Umbilical cord (tissue), 1 donor: ENCODE measurements at regions not wholly inside any gene's neighbourhood (a gene's known extent, or its start where the extent isn't known, plus 50 kb on each side); places are given as distances from the start of the nearest gene placed in this dataset.

Experiments used
- DNase-seq: peaks from one replicate; pipeline ENCODE4 v3.0.0-alpha.2; 2015; ENCODE audit warnings: low spot score

DNA sequence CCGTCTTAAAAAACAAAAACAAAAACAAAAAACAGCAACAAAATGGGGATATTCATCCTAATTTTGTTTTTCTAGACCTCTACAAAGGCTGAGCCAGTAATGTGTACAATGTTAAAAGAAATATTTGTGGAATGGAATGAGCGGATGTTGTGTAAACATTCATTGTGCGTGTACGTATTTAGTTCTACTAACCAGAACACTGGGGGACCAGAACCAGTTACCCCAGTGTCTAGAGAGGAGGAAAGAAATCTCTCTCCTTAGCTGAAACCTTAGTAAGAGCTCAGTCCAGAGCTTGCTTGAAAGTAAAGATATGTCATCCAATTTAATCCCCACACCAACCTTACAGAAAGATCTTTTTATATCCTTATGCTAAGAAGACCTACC lies 106.7 kb upstream of the CPEB4 start:
- no peak for DNase-seq

DNA sequence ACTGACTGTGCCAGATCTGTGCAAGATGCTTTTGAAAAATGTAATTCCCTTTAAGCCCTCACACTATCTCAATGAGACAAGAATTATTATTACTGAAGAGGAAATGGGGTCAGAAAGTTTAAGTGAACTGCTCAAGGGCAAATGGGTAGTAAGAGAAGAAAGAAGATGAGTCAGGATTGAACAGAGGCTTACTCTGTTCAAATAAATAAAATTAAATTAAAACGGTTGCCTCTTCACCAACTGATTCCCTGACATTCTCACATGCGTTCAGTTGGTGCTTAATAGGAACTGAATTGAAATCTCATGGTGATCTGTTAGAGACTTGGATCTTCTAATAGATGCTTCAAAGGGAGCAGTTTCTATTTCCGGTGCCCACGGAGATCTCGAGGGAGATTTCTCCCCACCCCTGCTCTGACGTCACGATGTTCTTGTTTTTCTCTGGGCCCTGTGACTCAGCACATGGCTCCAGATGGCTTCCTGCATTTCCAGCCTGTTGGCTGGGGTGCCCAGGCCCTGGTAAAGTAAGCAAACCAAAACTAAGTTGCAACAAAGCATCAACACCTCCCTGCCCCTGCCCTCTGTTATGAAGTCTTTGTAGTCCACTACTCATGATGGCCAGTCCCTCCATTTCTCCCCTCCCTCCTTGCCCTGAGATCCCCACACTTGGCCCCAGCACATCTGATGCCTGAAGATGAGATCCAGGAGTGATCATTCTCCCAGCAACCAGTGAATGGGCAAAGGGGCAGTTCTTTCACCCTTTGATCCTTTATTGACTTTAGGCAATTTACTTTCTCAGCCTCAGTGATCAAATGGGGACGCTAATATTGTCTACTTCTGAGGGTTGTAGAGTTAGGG lies 106.1 kb upstream of the CPEB4 start:
- DNase-seq = peak; percentile 84

DNA sequence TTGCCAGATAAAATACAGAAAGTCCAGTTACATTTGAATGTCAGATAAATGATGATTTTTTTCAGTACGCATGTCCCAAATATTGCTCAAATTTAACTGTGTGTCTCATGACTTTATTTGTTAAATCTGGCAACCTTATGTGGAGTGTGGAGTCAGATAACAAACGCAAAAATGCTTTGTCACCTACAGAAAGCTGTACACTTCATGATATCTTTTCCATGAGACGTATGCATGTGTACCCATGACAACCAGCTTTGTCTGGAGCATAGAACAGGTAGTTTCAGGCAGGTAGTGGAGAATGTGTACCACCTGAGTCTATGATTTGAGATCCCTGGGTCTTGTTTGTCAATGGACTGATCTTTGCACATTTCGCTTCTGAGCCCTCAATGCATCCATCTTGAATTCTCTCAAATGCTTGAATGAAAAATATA lies 105.5 kb upstream of the CPEB4 start:
- no peak for DNase-seq

DNA sequence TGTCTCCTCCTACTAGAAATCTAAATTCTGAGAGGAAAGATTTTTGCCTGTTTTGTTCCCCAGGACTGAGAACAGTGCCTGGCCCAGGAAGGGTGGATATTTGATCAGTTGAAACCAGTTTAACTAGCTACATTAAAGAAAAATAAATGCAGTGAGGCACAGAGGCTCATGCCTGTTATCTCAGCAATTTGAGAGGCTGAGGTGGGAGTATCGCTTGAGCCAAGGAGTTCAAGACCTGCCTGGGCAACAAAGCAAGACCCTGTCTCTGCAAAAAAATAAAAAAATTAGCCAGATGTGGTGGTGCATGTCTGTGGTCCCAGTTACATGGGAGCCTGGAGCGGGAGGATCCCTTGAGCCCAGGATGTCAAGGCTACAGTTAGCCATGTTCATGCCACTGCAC lies 104.8 kb upstream of the CPEB4 start:
- DNase-seq = no peak

DNA sequence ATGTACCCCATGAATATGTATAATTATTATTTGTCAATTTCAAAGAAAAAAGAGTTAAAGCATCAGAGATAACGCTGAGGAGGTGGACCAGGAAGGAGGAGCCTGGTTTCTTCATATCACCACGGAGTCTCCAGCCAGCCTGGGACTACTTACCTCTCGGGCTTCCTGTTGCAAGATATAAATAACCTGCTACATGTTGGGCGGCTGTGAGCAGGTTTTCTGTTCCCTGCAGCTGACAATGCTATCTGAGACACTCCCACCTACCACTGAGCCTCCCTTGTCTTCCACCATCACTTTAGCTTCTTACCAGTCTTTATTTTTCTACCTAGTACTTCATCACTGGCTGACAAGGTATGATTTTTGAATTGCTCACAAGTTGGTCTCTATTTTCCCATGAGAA lies 102.7 kb upstream of the CPEB4 start:
- DNase-seq = no peak

DNA sequence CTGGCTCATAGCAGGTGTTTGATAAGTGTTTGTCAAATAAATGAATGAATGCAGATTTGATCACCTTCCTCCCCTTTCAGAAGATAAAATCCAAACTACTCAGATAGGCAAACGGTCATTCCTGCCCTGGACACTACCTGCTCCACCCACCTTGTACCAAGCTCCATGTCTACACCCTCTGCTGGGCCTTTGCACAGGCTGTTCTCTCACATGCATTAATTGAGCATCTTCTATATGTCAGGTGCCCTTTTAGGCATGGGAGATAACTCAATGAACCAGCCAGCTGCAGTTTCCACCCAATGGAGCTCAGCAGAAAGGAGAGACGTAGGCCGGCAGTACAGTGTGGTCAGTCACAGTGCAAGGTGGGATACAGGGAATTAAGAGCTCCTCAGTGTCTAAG lies 102.3 kb upstream of the CPEB4 start:
- DNase-seq = no peak

DNA sequence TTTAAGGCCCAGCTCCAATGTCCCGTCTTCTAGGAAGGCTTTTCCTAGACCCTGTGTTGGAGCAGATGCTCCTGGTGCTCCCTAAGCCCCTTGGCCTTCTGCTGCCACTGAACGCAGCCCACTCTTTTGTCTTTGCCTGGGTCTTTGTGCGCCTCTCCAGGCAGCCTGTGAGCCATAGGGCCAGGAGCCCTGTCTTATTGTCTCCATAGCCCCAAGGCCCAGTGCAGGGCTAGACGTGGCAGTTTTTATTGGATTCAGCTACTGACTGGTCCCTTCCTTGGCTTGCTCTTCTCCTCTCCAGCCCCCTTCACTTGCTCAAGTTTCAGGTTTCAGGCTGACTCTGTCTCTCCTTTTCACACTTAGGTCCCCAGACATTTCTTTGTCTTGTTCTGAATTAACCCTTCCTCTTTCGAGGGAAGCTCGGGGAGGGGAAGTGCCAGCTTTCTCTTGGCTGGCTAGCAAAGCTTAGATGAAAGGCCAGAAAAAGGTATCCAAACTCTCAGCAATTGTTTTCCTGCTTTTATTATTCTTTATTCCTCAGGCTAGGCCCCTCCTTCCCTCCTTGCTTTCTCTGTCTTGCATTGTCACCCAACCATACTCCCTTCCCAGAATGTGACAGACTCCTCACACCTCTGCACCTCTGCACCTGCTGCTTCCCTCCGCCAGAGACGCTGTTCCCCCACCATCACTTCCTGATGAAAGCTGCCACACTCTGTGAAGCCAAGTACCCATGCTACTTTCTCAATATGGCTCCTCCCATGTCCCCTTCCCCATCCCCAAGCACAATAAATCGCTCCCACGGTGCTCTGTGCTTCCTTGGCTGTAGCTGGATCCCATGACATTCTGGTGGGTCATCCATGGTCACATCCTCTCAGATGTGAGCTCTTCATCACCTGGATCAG lies 101.6 kb upstream of the CPEB4 start:
- DNase-seq = no peak

DNA sequence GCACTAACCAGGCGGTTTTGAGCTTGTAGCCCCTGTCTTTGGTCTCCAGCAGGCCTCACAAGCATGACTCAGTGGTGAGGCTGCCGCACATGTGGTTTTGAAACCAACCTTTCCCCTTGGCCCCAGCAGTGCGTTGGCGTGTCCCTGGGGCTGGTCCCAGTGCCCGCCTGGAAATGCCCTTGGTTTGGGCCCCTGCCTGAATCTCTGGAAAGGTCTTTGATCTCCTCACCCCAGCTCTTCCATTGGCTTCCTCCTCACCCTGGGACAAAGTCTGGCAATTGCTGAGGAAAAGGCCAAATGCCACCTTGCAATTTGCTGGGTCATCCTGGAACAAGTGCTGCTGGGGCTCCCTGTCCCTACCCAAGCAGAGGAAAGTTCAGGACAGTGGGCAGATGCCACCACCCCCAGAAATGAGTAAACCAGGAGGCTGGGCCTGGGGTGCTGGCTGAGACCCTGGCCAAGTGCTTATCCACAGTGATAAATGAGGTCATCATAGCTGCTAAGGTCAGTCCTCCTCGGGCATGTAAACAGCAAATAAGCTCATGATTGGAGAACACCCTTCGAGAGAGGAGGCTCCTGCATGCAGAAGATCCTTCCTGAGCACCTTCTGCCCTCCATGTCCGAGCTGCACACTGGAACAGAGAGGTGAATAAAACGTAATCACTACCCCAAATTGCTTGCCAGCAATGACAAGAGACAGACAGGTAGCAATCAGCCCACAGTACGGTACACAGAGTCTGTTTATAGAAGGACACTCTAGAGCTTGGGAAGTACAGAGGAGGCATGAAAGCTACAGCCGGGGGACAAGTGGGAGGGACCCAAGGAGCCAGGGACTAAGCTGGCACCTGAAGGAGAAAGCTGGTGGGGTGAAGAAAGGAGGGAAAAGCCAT lies 98.9 kb upstream of the CPEB4 start:
- DNase-seq = no peak

DNA sequence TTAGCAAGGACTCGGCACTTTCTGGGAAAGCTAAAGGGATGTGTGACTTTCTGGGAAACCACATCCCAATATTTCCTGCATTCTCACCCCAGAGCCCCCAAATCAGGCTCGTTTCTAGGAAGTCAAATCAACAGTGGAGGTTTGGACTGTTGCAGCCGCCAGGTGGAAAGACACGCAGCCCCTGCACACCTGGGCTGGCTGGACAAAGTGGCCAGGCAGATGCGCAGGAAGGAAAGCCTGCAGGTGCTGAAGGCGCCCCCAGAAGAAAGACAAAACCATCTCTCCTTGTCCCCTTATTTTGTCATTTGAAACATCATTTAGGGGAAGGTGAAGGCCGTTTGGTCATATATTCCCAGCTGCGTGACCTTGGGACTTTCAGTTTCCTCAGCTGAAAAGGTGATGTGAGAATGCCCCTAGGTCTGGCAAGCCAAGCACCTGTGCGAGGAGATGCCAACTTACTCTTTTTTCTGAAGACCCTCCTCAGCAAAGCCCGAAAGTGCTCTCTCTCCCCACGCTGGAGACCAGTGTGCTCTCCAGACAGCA lies 97.9 kb upstream of the CPEB4 start:
- no peak for DNase-seq

DNA sequence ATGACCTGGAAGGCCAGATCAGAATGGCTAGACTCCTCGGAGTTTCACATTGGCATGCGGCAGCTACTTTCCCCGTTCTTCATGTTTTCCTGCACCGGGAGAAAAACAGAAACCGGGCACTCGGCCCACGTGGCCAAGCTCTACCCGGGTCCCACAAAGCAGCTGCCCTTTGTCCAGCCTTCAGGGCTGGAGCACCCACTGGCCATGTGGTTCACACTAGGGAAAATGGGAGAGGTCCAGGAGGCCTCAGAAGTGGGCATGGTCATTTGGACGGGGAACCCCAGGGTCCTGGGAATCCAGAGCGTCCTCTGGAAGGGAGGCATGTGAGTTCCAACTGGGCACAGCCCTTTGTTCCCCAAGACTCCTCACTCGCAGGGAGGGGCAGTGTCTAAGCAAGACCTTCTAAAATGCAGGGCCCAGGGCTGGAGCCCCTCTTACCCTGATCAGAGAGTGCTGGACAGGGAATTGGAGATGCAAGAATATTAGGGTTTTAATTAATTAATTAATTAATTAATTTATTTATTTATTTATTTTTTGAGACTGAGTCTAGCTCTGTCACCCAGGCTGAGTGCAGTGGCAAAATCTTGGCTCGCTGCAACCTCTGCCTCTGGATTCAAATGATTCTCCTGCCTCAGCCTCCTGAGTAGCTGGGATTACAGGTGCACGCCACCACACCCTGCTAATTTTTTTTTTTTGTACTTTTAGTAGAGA lies 97.2 kb upstream of the CPEB4 start:
- no peak for DNase-seq

DNA sequence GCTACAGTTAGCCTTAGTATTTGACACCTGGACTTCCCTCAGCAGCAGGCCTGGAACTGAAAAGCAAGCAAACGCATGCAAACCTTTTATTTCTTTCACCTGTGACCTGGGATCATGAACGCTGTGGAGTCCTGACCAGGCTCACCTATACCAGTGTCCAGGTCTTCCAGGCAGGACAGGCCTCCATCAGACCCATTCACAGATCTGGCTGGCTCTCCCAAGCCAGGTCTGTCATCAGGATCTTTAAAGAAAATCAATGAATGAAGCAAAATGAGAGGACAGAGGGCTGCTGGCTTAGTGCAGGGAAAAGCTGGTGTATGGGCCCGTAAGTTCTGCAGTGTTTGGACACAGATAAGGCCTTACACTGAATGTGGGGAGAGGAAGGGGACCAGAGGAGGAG lies 96.3 kb upstream of the CPEB4 start:
- no peak for DNase-seq

DNA sequence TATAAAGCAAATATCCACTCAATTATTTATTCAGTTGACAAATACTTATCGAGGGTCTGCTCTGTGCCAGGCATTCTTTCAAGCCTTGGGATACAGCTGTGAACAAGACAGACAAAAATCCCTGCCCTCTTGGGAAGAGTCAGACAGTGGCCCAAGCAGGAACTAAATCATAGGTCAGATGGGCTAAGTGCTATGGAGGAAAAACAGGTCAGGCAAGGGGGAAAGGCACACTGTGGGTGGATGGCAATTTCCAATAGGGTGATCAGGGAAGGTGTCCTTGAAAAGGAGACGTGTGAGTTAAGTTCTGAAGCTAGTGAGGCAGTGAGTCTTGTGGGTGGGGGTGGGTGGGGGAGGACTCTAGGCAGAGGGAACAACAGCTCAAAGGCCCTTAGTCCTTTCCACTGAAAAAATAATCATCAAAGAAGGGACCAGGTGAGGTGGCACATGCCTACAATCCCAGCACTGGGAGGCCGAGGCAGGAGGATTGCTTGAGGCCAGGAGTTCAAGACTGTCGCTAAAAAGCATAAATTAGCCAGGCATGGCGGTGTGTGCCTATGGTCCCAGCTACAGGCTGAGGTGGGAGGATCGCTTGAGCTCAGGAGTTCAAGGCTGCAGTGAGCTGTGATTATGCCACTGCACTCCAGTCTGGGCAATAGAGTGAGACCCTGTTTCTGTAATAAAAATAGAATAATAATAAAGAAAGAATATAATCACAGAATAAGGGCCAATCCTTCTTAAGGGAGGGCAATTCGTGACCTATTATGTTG lies 95.2 kb upstream of the CPEB4 start:
- DNase-seq = no peak

DNA sequence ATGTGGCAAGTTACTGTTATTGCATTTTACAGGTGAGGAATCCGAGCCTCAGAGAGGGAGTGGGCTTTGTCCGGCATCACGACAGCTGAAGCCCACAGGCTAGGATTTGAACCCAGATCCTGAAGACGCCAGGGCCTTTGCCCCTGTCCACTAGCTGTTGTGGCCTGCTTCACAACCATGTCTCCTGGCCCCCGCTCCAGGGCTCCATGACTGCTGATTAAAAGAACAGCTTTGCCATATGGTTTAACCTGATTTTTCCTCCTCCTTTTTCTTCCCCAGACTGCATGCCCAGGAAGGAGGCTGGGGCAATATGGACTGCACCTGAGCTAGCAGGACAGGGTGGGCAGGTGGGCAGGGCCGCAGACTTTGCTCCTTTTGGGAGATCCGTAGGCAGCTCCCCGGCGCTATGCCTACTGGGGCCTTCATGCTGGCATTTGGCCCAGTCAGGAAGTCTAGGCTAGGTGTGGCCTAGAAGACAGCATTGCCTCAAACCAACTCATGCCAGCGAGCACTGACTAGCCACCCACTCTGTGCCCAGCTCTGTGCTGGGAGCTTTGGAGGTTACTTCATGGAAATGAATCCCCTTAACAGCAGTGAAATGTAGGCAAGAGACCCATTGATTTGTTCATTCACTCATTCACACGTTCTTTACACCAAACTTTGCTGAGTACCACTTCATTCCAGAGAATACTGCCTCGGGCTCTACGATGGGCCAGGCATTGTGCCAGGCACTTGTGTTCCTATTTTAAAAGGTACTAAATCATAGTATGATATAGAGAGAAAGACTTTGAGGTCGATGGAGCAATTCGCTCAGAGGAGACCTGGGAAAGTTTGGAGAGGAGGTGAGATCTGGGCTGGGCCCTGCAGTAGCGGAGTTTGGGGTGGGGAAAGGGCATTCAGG lies 94.3 kb upstream of the CPEB4 start:
- no peak for DNase-seq

DNA sequence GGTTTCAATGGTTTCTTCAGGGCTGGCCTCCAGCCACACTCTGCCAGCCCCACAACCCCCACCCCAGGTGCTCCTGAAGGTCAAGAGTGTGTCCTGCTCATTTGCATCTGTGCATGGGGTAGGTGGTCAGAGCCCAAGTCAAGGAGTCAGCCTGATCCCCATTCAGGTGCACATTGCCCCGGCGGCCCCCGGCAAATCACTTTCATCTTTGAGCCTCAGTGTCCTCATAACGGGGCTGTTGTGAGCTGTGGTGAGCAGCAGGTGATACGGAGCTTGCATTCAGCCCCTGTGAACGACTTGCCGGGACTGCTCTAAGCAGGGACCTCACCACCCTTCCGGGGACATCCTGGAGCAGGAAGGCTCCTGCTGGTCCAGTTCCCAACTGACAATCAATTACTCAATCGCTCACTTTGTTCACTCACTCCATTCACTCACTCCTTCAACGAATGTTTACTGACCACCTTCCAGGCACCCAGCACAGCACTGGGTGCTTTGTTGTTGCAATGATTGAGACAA lies 93.2 kb upstream of the CPEB4 start:
- DNase-seq = no peak

DNA sequence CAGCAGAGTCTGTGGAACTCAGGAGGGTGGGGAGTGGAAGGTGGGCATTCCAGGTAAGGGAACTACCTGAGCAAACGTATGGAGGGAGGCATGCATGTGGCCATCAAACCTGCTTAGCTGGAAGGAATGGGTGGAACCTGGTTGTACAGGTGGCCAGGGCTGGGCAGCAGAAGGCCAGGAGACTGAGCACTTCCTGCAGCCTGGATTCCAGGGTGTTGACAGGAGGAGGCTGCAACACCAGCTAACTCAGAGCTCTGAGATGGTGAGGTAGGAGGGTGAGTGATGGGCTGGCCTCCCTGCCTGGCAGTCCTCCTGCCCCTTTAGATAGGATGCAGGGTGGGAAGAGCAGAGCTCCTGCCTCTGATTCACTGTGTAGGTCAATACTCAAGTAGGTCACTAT lies 92.5 kb upstream of the CPEB4 start:
- no peak for DNase-seq

DNA sequence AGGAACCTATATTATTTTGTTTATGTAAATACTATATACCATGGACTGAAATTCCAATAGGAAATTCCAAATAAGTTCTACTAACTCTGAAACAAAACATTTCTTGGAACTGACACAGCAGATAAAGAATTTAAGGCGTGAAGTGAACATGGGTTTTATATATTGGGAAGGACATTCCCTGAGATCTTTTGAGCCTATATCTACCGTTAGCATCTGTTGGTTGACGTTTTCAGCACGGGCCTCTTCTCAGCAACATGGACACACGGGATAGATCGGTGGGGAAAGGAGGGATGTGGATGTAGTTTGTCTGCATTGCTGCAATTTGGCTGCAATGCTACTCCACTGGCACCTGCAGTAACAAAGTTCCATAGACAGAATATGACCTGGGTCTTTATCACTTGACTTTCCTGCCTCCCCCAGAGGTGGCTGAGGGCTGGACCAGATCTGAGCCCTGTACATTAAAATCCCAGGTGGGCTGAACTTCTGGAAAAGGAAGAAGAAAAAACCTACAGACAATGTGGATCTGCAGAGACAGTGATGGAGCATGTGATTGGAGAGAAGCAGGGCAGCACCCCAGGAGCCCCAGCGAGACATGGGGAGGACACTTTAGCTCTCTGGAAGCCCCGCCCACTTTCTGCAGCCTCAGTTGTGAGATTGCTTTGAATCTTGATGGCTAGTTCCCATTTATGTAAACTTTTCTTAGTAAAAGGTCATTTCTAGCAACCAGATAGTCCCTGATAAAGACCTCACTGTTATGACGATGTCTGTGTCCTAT lies 91.2 kb upstream of the CPEB4 start:
- DNase-seq = no peak

DNA sequence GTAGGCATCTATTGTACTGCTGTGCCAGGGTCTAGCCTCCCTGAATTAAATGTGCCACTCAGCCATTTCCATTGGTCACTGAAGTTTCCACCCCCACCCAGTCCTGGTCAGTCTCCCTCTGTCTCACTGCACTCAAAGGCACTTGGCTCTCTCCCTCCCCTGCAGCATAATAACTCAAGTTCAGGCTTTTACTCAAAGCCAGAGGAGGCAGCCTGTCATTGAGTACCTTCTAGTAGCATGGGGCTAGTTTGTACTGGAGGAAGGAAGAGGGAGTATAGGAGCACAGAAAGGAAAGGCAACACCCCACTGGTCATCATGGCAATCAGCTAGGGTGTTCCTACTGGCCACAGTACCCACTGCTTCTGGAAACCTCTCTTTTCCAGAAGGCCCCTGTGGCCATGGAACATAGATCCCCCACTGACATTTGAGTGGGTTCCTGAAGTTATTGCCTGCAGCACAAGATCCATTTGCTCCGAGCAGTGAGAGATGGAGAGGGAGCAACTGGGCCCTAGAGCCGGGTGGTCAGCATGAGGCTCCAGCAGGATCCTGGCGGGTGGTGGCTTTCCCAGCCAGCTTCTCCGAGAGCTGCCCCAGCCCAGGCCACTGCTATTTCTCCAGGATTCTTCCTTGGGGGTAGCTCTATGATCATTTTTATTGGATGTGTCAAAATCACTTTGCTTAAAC lies 89.9 kb upstream of the CPEB4 start:
- DNase-seq = no peak
